HG03175 (cell line): ENCODE measurements at regions not wholly inside any gene's neighbourhood (a gene's known extent, or its start where the extent isn't known, plus 50 kb on each side); places are given as distances from the start of the nearest gene placed in this dataset.
"Not testable (repeated sequence)": the region's sequence is repeated elsewhere in the genome, so short reads cannot be mapped to it uniquely, and the experiment has no call there.

Experiments
- ATAC-seq: cut with Tn5 transposase; IDR thresholded peaks from one replicate; pipeline ENCODE4 v1.9.1; 2021; ENCODE audit warnings: mild to moderate bottlenecking, moderate library complexity; ENCODE audit not compliant: unreplicated experiment

DNA sequence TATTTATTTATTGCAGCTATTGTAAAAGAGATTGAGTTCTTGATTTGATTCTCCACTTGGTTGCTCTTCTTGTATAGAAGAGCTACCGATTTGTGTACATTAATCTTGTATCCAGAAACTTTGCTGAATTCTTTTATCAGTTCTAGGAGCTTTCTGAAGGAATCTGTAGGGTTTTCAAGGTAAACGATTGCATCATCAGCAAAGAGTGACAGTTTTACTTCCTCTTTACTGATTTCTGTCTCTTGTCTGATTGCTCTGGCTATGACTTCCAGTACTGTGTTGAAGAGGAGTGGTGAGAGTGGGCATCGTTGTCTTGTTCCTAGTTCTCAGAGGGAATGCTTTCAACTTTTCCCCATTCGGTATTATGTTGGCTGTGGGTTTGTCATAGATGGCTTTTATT lies 103.1 kb downstream of the CAPZA3 start:
- not testable (repeated sequence) for ATAC-seq

DNA sequence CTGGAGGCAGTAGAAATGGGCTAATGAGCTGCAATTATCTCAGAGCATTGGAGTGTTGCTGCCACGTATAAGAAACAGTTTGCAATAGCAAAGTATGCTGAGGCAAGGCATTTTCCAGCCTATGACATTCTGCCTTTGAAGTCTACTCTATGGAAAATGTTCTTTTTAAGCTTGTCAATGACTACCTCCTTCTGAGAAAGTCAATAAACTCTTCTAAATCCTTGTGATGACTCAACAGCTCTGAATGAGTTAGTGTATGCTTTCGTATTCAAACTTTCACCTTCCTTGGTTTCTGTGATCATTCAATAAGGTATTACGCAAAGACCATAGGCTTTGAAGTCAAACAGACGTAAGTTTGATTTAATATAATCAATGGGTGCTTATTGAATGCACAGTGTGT lies 111.2 kb downstream of the CAPZA3 start:
- no peak for ATAC-seq

DNA sequence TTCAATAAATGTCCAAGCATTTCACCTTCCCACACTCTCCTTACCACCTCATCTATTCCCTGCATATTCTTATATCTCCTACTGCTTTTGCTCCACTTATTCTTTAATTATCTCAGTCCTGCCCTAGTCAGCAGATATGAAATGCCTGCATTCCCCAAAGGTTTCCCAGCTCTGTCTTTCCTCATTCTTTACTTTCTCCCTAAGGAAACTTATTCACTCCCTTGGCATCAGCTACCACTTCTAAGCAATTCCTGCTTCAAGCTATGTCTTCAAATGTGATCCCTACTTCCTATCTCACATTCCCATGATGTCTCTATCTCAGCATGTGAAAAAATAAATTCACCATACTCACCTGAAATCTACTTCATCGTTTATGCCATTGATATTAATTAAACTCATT lies 111.8 kb downstream of the CAPZA3 start:
- ATAC-seq = no peak

DNA sequence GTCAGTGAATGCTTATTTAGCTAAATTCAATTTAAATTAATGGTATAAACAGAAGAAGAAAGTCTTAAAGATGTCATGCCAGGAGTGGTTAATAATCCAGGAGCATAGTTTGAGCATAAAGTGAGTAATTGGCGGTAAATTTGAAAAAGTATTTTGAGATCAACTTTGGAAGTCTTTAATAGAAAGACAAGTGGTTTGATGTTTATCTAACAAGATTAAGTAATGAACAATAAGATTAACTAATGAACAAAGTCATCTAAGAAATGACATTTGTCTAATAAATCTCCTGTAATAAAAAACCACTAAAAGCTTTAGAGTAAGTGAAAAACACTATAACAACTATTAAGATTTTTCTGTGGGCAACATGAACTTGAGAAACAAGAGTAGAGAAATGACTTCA lies 112.8 kb downstream of the CAPZA3 start:
- ATAC-seq = no peak

DNA sequence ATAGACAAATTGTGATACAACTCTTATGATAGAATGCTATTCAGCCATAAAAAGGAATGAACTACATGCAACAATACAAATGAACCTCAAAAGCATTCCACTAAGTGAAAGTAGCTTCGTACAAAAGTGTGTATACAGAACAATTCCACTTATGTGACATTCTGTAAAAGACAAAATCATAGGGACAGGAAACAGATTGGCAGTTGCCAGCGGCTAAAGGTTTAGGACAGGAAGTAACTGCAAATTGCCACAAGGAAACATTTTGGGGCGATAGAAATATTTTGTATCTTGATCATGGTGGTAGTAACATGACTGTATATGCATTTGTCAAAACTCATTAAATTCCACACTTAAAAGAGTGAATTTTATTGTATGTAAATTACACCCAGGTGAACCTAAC lies 113.4 kb downstream of the CAPZA3 start:
- ATAC-seq = no peak

DNA sequence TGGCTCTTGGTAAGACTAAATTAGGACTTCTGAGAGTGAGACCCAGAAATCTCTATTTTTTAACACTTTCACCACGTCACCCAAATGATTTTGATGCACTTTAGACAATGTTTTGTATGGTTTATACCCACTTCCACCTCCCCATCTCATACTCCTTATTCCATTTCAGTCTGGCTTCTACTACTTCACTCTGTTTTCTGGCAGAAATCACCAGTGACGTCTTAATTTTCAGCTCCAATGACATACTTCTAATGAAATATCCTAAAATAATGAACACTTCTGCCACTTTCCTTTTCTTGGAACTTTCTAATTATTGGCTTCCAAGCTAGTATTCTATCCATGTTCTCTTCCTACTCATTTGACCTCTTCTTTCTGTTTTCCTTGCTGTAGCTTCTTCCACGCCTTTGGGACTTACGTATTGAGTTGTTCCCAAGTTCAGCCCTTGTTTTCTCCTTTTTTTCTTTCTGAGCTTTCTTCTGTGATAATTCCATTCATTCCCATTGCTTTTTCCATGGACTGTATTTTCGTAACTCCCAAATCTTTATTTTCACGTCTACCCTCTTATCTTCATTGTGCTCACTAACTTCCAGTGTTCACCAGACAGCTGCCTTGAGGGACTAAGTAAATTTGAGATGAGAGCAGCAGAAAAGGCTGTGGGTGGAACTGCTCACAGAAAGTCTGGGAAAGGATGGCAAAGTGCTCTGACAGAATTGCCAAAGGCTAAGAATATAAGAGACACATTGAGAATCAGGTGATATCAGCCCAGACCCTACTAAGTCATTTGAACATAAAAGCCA lies 115.8 kb downstream of the CAPZA3 start:
- no peak for ATAC-seq

DNA sequence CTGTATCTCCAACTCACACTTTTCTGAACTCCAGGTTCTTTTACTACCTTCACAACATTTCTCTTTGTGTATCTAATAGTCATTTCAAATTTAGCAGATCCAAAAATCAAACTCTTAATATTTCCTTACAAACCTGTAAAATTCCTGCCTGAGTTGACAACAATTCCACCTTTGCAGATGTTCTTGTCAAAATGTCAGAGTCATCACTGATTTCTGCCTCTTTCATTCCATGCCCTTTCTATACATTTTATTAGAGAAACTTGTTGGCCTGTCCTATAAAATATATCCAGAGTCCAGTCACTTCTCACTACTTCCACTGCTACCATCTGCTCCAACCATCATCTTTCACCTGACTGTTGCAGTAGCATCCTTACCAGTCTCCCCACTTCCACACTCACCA lies 119.7 kb downstream of the CAPZA3 start:
- no peak for ATAC-seq

DNA sequence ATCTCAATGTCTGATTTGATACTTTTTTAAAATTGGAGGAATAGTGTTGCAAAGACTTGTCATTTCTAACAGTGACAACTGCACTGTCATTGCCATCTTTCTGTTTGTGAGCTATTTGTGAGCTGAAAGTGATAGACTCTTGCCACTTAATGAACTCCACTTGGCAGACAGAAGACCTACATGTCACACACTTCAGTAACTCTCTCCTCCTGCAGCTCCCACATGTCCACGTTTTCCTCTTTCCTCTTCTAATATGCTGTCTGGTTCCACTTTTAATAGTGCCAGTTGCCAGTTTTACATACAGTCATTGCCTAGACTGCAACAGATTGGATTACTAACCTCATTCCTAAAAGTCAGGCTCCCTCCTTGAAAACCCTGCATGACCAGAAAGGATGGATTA lies 121.5 kb downstream of the CAPZA3 start:
- no peak for ATAC-seq

DNA sequence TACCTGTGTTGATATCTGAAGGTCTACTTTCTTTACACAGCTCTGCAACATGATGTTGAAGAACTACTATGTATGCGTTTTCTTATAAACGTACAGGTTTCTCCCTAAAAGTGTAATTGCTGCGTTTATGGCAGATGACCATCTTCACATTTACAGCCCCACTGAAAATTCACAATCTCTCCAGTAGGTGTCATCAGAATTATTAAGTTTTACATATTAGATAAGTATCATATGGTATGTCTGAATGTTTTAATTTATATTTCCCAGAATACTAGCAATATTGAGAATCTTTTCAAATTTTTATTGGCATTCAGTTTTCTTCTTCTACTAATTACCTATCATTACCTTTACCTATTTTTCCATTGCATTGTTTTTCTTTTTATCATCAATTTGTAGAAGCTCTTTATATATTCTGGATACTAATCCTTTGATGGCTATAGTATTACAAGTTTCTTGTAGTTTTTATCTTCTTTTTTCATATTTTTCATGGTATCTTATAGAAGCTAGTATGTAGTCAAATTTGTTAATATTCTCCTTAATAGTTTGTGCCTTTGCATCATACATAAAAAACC lies 123.5 kb downstream of the CAPZA3 start:
- ATAC-seq = no peak

DNA sequence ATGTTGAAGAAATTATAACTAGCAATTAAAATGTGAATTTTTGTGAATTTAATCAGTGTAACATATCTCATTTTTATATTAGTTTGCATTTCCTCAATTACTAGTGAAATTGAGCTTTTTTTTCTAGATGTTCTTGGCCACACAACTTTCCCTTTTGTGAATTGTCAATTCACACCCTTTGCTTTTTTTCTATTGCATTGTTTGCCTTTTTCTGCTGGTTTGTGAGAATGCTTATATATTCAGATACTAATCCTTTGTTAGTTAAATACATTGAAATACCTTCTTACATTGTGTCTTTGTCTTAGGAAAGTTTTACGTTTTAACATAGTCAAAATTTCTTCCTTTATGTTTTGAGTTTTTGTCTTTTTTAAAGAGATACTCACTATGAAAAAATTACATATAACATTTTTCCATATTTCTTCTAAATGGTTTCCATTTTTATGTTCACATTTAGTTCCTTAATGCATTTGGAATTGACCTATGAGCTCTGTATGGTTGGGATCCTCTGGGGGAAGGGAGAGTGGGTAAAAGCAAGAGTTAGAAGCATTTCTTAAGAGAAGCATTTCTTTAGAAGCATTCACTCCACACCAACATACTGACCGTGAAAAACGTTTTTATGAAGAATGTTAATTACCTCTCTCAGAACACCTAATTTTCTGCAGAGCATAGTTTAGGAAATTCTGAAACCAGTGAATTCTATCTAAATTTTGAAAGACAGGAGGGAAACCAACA lies 126.0 kb downstream of the CAPZA3 start:
- ATAC-seq = no peak

DNA sequence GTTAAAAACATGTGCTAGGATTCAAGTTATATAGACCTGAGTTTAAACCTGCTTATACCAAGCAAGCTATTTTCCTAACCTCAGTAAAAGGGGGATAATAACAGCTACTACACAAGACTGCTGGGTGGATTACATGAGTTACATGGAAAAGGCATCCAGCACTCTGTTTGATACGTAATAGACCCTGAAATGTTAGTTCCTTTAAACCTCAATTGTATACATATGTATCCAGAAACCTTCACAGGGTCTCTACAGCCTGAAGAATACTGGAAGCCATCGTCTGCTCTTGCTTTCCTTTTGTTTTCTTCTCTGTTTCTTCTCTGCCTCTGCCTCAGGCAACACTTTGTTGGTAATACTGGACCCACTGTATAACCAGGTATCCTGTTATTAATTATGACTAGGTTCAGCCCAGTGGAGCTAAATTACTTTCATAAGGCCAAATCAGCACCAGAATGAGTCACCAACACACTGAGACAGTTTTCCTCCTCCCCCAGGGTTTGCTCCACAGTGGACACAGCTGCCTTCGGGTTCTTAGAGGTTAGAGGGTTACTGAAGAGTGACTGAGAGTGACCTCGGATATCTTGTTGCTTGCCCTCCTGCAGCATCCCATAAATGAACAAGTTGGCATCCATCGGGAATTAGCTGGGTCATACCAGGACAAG lies 127.1 kb downstream of the CAPZA3 start:
- no peak for ATAC-seq

DNA sequence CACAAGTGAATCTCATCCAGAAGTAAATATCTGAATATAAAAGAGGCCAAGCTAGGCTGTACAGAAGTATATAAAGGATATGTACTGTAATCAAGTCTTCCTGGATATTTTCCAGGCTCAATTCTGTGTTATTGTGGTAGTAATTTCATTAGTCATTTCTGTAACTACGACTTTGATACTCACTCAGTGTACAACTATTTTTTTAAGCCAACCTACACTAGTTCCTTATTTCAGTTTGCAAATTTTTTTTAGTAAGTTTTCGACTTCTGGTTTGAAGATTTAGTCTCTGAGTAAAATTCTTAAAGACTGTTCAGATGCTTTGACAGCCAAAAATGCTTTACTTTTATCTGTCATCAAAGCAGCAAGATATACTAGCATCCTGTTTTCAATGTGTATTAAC lies 130.8 kb downstream of the CAPZA3 start:
- ATAC-seq = no peak

DNA sequence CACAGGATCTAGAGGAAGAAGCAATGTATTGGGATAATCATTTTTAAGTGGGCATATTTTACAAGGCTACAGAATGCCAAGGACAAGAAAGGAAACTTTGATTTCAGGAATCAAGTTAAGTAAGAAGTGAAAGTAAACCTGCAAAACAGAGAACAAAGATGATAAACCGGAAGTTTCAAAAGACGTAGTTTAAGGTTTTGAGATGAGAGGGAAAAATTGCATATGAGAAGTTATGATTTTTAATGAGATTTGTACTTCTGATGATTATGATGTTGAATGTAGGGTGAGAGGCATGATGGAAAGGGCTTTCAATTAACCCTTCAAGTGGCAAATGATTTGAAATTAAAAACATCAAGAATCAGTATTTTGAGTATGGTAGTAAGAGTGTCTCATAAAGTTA lies 134.9 kb downstream of the CAPZA3 start:
- ATAC-seq = no peak

DNA sequence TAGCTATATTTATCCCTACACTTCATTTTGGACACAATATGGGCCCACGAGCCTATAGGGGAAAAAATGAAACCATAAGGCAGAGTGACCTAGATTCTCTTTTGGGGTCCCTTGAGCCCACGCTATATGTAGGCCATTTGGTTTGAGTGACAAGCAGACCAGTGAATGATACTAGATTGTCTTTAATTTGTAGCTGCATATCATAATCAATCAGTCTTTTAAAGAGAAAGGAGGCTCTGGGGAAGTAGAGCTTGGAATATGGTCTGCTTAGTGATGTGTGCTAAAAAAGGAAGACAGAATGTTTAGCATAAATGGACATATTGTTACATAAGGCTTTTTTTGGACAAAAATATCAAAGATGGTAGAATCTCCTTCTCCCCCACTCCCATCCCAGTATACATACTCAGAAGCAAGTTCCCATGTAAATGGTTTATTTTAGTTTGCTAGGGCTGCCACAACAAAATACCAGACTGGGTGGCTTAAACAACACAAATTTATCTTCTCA lies 140.8 kb downstream of the CAPZA3 start:
- ATAC-seq = no peak

DNA sequence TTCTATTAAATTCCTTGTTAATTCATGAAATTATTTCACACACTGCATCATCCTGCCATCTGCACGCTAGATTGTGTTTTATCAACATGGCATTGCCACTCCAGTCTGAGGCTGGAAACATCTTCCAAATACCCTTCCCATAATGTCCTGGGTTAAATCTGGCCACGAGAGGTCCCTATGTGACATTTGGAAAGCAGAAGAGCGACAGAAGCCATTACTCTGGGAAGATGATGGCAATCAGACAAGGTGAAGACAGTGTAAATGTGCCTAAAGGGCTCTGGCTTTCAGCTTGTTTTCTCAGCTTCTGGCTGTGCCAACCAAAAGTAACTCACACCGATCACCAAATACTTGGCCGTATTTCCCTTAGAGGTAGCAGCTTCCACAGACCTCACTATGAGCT lies 144.8 kb downstream of the CAPZA3 start:
- ATAC-seq = no peak

DNA sequence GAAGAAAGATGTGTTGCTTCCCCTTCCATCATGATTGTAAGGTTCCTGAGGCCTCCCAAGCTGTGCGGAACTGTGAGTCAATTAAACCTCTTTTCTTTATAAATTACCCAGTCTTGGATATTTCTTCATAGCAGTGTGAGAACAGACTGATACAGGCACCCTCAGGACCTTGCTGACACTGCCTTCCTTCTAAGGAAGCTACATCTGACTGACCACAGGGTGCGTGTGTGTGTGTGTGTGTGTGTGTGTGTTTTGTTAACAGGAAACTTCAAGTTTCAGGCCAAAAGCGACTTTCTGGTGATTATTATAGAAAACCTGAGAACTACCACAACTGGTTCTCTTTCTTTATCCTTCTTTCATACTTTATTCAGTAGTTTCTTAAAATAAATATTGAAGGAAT lies 149.0 kb downstream of the CAPZA3 start:
- no peak for ATAC-seq

DNA sequence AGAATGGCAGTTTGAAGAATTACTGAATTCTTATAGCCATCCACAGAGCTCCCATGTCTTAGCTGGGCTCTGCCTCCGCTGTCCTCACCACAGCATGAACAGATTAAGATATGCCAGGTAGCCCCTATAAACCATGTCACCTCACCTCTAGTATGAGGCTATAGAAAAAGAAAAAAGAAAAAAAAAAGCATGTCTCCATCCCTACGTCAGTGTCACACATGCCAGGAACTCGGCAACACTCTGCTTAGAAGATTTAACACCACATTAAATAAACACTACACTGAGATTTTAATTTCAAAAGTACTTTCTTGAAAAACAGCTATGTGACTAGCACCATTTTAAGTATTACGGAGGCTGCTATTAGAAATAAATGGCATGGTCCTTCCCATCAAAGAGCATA lies 149.4 kb downstream of the CAPZA3 start:
- ATAC-seq = no peak

DNA sequence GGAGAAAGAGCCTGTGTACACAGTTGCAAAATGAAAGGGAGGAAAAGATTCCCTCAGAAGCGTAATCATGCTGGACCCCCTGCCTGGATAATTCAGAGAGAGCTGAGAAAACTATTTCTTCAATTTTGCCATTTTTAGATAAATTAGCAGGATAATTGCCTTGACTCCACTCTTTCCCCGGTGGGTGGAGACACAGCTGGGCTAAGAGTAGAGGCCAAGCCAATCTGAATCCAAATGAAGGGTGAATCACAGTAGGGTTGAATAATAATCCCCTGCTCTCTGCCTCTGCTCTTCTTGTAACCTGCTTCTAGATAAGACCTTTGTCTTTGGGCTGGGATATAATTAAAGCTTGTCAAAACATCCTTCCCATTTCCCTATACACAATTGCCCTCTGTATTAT lies 150.1 kb downstream of the CAPZA3 start:
- no peak for ATAC-seq

DNA sequence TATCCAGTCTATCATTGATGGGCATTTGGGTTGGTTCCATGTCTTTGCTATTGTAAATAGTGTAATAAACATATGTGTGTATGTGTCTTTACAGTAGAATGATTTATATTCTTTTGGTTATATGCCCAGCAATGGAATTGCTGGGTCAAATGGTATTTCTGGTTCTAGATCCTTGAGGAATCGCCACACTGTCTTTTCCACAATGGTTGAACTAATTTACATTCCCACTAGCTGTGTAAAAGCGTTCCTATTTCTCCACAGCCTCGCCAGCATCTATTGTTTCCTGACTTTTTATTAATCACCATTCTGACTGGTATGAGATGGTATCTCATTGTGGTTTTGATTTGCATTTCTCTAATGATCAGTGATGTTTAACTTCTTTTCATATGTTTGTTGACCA lies 152.7 kb downstream of the CAPZA3 start:
- not testable (repeated sequence) for ATAC-seq

DNA sequence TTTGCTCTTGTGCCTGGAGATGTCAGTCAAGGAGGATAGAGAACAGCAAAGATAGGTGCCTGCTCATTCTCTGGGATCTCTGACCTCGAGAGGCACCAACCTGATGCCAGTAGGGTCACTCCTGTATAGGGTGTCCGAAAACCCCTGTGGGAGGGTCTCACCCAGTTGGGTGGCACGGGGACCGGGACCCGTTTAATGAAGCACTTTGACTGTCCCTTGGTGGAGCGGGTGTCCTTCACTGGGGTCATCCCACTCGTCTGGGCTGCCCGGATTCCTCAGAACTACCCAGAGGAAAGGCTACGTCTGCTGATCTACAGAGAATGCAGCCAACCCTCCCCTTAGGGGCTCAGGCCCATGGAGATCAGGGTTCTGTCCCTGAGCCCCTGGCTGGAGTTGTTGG lies 157.6 kb downstream of the CAPZA3 start:
- ATAC-seq = no peak

DNA sequence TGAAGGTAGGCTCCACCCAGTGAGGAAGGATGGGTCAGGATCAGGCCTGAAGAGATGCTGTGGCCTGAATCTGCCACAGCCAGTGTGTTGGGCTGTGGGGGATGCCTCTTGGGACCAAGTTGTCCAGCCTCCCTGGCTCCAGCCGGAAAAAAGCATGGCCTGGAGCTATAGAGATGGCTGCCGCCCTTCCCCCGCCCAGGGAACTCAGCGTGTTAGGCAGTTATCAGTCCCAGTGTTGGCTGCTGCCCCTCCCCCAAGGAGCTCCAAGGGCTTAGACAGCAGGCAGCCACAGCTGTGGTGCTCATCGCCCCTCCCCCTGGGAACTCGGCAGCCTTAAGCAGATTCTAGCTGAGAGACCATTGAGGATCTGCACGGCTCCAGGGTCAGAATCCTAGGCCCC lies 158.0 kb downstream of the CAPZA3 start:
- ATAC-seq = no peak

DNA sequence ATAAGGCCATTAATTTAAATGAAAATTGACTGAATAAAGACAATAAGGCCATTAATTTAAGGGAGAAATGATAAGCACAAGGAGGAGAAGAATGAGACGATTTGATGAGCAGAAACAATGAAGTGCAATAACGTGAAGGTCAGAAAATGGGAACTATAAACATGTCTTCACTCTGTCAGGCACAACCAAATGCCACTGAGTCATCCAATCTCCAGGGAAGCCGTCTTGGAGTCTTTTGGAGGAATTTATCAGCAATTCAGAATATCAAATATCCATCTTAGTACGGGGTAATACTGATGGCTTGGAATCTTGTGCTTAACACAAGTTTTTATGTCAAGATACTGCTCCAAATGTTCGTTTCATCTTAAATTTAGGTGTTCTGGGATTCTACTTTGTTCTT lies 159.9 kb downstream of the CAPZA3 start:
- ATAC-seq = no peak
